Left lung (tissue), 4 donors: ENCODE measurements at regions not wholly inside any gene's neighbourhood (a gene's known extent, or its start where the extent isn't known, plus 50 kb on each side); places are given as distances from the start of the nearest gene placed in this dataset.

Experiments used
- ATAC-seq: fragments of 200-7000 bp; cut with Tn5 transposase; one replicate; pipeline ENCODE4 v1.9.1; 2020; ENCODE audit warnings: moderate library complexity
- DNase-seq, 4 donors: peaks; one replicate each; pipeline ENCODE4 v3.0.0-alpha.2; 2013 to 2020
- H3K27ac ChIP-seq, 2 donors: fragments of 200-600 bp; sonication (generic) in 1 of 2; one replicate each; pipeline versions ENCODE4 v1.5.0 to v1.8.0; 2020 to 2021
- H3K27me3 ChIP-seq, 2 donors: fragments of 200-600 bp; sonication (generic) in 1 of 2; one replicate each; pipeline versions ENCODE4 v1.5.0 to v1.8.0; 2020 to 2021
- H3K36me3 ChIP-seq, 2 donors: fragments of 200-600 bp; sonication (generic) in 1 of 2; one replicate each; pipeline versions ENCODE4 v1.5.0 to v1.8.0; 2020 to 2021
- H3K4me1 ChIP-seq, 2 donors: fragments of 200-600 bp; one replicate each; pipeline ENCODE4 v1.8.0; 2021
- H3K4me3 ChIP-seq, 2 donors: fragments of 200-600 bp; sonication (generic) in 1 of 2; one replicate each; pipeline versions ENCODE4 v1.5.0 to v1.8.0; 2020 to 2021; ENCODE audit warnings: mild to moderate bottlenecking in 1 of 2
- H3K9me3 ChIP-seq, 2 donors: fragments of 200-600 bp; sonication (generic) in 1 of 2; one replicate each; pipeline versions ENCODE4 v1.5.0 to v1.8.0; 2020 to 2021
- intact Hi-C, 2 donors: fragments of 100-400 bp; cut with DNase I; formaldehyde crosslinking; loops; one replicate each; pipeline versions ENCODE4 v1.11.2 to v1.14.2; 2022
- TF ChIP-seq, protein P1 (sequence below), 2 donors: fragments of 200-600 bp; sonication (generic) in 1 of 2; IDR thresholded peaks; one replicate each; pipeline versions ENCODE4 v1.5.0 to v1.8.0; 2021; ENCODE audit warnings: antibody characterized with exemption in 2 of 2
- donor health status: DM: no; HTN: yes; CAD: no.
- donor health status: DM: no; HTN: no; CAD: no.

DNA sequence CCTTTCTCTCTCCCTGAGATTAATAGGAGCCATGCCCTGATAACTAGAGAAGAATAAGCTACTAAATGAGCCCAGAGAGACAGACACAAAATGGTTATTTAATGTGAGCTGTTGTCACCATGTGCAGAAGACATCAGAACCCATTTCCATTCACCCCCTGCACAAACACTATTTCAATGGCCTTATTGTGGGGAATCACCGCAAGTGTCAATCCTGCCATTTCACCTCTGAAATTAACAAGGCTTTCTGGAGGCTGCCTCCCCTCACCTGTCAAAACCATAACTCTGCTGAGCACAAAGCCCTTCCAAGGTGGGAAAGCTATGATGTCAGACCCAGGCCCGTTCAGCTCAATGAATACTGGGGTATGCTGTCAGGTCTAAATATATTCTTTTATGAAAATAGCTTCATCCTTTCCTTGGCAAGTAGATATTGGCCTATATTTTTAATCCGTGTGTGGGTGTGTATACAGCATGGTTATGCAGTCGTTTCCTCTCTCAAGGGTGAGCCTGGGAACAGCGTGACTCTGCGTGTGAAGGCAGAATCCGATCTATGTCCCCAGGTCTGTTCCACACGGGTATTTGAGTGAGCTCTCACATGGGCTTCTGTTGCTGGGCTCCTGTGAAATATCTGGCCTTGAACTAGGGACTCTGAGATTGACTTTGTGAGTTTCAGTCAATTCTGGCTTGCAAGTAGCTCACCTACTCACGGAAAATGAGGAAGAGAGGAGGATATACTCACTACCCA, 266.3 kb downstream of the FBXW7 start:
- intact Hi-C loops = no loop called here

DNA sequence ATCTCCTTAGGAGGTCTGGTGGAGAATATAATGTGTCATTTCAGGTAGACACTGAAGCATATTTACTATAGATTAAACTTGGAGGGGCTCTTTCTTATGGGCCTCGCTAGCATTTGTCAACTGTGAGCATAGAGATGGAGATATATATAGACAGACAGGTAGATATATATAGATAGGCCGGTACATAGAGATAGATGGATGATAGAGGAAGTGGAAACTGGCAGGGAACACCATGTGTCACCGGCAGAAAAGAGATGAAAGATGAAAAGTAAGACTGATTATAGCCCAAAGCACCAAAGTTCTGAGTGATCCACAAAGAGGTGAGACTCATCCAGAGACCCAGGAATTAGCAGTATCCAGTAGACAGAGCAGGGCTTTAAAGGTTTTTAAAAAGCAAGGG, 268.1 kb downstream of the FBXW7 start:
- H3K27ac ChIP-seq = no peak overlapping the region
- no peaks in the 10 kb centered on the region for H3K36me3 ChIP-seq
- H3K4me3 ChIP-seq = no peak overlapping the region
- H3K4me1 ChIP-seq = no peaks in the 10 kb centered on the region
- DNase-seq = no peak
- H3K27me3 ChIP-seq = no peaks in the 10 kb centered on the region
- H3K9me3 ChIP-seq = no peaks in the 10 kb centered on the region
- intact Hi-C loops = no loop called here
- ATAC-seq = no peak
- TF ChIP-seq, protein P1, sequence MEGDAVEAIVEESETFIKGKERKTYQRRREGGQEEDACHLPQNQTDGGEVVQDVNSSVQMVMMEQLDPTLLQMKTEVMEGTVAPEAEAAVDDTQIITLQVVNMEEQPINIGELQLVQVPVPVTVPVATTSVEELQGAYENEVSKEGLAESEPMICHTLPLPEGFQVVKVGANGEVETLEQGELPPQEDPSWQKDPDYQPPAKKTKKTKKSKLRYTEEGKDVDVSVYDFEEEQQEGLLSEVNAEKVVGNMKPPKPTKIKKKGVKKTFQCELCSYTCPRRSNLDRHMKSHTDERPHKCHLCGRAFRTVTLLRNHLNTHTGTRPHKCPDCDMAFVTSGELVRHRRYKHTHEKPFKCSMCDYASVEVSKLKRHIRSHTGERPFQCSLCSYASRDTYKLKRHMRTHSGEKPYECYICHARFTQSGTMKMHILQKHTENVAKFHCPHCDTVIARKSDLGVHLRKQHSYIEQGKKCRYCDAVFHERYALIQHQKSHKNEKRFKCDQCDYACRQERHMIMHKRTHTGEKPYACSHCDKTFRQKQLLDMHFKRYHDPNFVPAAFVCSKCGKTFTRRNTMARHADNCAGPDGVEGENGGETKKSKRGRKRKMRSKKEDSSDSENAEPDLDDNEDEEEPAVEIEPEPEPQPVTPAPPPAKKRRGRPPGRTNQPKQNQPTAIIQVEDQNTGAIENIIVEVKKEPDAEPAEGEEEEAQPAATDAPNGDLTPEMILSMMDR (IDR thresholded peaks at IDR 0.05) = no peak

More for the DNA sequence above, 266.3 kb downstream of the FBXW7 start:
- Histone ChIP-seq H3K27ac (no peak overlapping the region), H3K27me3 (no peaks in the 10 kb centered on the region), H3K36me3 (no peaks in the 10 kb centered on the region), H3K4me1 (no peaks in the 10 kb centered on the region), H3K9me3 (no peaks in the 10 kb centered on the region), H3K4me3 (no peak overlapping the region)
- ATAC-seq = no peak
- no peak for DNase-seq
- TF ChIP-seq, protein P1 (IDR thresholded peaks at IDR 0.05) = no peak

- DNase-seq (no peak), ATAC-seq (no peak)
- Histone ChIP-seq H3K36me3 (no peaks in the 10 kb centered on the region), H3K27me3 (no peaks in the 10 kb centered on the region), H3K4me3 (no peak overlapping the region), H3K4me1 (no peaks in the 10 kb centered on the region), H3K27ac (no peak overlapping the region), H3K9me3 (no peaks in the 10 kb centered on the region)
- TF ChIP-seq, protein P1 (IDR thresholded peaks at IDR 0.05) = no peak
- intact Hi-C loops = no loop called here
Observed at GRCh38 chr4:152266831-152267480, 268.9 kb downstream of the FBXW7 start.

DNA sequence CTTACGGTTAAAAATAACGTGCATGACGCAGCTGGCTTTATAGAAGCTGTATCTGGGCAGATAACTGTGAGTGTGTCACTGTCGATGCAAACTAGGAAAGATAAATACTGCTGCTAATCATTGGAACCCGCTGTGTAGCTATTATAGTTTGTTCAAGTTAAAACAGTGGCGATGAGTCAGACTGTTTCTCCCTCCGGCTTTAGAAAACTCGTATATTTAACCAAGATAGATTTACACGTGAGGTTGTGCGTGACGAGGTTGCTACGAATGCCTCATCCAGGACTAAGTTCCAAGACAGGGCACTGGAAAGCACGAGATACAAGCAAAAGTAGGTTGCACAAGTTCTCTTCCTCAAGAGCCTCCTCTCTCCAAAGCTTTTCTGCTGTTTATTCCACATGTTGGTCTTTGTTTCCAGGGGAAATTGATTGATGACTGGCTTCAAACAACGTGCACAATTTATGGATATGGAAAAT, 270.7 kb downstream of the FBXW7 start:
- TF ChIP-seq, protein P1 (IDR thresholded peaks at IDR 0.05) = no peak
- intact Hi-C loops = no loop called here
- no peaks in the 10 kb centered on the region for H3K27me3 ChIP-seq
- ATAC-seq (no peak), DNase-seq (no peak)
- no peak overlapping the region for H3K4me3 ChIP-seq
- no peak overlapping the region for H3K27ac ChIP-seq
- H3K4me1 ChIP-seq = no peaks in the 10 kb centered on the region
- H3K9me3 ChIP-seq = no peaks in the 10 kb centered on the region
- no peaks in the 10 kb centered on the region for H3K36me3 ChIP-seq

- intact Hi-C loops = no loop called here
- H3K4me1 ChIP-seq = no peaks in the 10 kb centered on the region
- H3K27me3 ChIP-seq = no peaks in the 10 kb centered on the region
- DNase-seq = no peak
- TF ChIP-seq, protein P1 (IDR thresholded peaks at IDR 0.05) = no peak
- ATAC-seq = no peak
- no peak overlapping the region for H3K4me3 ChIP-seq
- H3K9me3 ChIP-seq = no peaks in the 10 kb centered on the region
- H3K36me3 ChIP-seq = no peaks in the 10 kb centered on the region
- H3K27ac ChIP-seq = no peak overlapping the region
Observed at GRCh38 chr4:152264106-152264505, 271.8 kb downstream of the FBXW7 start.
